Gastroesophageal sphincter (tissue), 3 donors: ENCODE measurements at regions not wholly inside any gene's neighbourhood (a gene's known extent, or its start where the extent isn't known, plus 50 kb on each side); places are given as distances from the start of the nearest gene placed in this dataset.

Experiments
- EP300 ChIP-seq: sonication (generic); formaldehyde crosslinking; IDR thresholded peaks from one replicate; pipeline ENCODE4 v1.6.1; 2017; ENCODE audit warnings: antibody characterized with exemption, mild to moderate bottlenecking
- TF ChIP-seq, protein P1 (sequence below), 4 experiments: fragments of 200-600 bp in 2 of 4; fragments of 450-650 bp in 2 of 4; sonication (generic) in 1 of 4; IDR thresholded peaks; one replicate each; pipeline ENCODE4 v1.5.1; 2017 to 2019; ENCODE audit warnings: antibody characterized with exemption in 4 of 4, mild to moderate bottlenecking in 2 of 4, moderate library complexity in 2 of 4

GRCh38 chr4:27168783-27169182 lies 308.1 kb downstream of the STIM2 start:
- no peak for TF ChIP-seq EP300
- TF ChIP-seq, protein P1, sequence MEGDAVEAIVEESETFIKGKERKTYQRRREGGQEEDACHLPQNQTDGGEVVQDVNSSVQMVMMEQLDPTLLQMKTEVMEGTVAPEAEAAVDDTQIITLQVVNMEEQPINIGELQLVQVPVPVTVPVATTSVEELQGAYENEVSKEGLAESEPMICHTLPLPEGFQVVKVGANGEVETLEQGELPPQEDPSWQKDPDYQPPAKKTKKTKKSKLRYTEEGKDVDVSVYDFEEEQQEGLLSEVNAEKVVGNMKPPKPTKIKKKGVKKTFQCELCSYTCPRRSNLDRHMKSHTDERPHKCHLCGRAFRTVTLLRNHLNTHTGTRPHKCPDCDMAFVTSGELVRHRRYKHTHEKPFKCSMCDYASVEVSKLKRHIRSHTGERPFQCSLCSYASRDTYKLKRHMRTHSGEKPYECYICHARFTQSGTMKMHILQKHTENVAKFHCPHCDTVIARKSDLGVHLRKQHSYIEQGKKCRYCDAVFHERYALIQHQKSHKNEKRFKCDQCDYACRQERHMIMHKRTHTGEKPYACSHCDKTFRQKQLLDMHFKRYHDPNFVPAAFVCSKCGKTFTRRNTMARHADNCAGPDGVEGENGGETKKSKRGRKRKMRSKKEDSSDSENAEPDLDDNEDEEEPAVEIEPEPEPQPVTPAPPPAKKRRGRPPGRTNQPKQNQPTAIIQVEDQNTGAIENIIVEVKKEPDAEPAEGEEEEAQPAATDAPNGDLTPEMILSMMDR (IDR thresholded peaks at IDR 0.05) = no peak
